Gastrocnemius medialis (tissue), 4 donors: ENCODE measurements at regions not wholly inside any gene's neighbourhood (a gene's known extent, or its start where the extent isn't known, plus 50 kb on each side); places are given as distances from the start of the nearest gene placed in this dataset.

ENCODE experiments used
- ATAC-seq, 2 donors: fragments of 150-250 bp; one replicate each; pipeline ENCODE4 v1.9.1; 2016
- DNase-seq, 2 donors: peaks; one replicate each; pipeline ENCODE4 v3.0.0-alpha.2; 2019
- H3K27ac ChIP-seq, 4 donors: fragments of 200-600 bp; sonication (generic); 1 replicate in 1 of 4; 2 replicates in 3 of 4; pipeline ENCODE4 v1.5.1; 2016 to 2018; ENCODE audit warnings: mild to moderate bottlenecking in 2 of 4, moderate library complexity in 1 of 4
- H3K27me3 ChIP-seq, 3 donors: fragments of 200-600 bp; sonication (generic) in 2 of 3; 1 replicate in 1 of 3; 2 replicates in 2 of 3; pipeline versions ENCODE4 v1.5.1 to v1.6.0; 2016 to 2019; ENCODE audit warnings: mild to moderate bottlenecking in 1 of 3, moderate library complexity in 1 of 3
- H3K36me3 ChIP-seq, 2 donors: fragments of 200-600 bp; sonication (generic) in 1 of 2; one replicate each; pipeline ENCODE4 v1.5.1; 2017 to 2018
- H3K4me1 ChIP-seq, 2 donors: fragments of 200-600 bp; sonication (generic) in 1 of 2; one replicate each; pipeline ENCODE4 v1.5.1; 2016 to 2017; ENCODE audit warnings: mild to moderate bottlenecking in 2 of 2
- H3K4me3 ChIP-seq, 4 donors: fragments of 200-600 bp; sonication (generic) in 3 of 4; 1 replicate in 1 of 4; 2 replicates in 3 of 4; pipeline ENCODE4 v1.5.1; 2016 to 2019; ENCODE audit warnings: mild to moderate bottlenecking in 2 of 4
- H3K9me3 ChIP-seq, 3 donors: fragments of 200-600 bp; sonication (generic) in 2 of 3; 1 replicate in 1 of 3; 2 replicates in 2 of 3; pipeline ENCODE4 v1.5.1; 2016 to 2019
- POLR2A ChIP-seq, 2 donors: fragments of 450-650 bp; IDR thresholded peaks; one replicate each; pipeline ENCODE4 v1.6.1; 2017; ENCODE audit warnings: antibody characterized with exemption in 2 of 2, mild to moderate bottlenecking in 2 of 2, moderate library complexity in 2 of 2
- in situ Hi-C, 4 donors: fragments of 200-750 bp; cut with MboI; loops; one replicate each; pipeline versions ENCODE4 v1.15.0 to v1.8.0; 2017; ENCODE audit warnings: low sequenced_read_pairs in 4 of 4
- intact Hi-C: fragments of 100-400 bp; cut with DNase I; formaldehyde crosslinking; loops from one replicate; pipeline ENCODE4 v1.15.1; 2023; ENCODE audit warnings: low total_unique reads
- TF ChIP-seq, protein P1 (sequence below), 5 experiments: fragments of 450-650 bp in 3 of 5; fragments of 200-600 bp in 2 of 5; sonication (generic) in 2 of 5; IDR thresholded peaks in 4 of 5; conservative IDR thresholded peaks in 1 of 5; 1 replicate in 4 of 5; 2 replicates in 1 of 5; pipeline ENCODE4 v1.5.1; 2016 to 2019; ENCODE audit warnings: antibody characterized with exemption in 5 of 5, mild to moderate bottlenecking in 3 of 5, moderate library complexity in 3 of 5

DNA sequence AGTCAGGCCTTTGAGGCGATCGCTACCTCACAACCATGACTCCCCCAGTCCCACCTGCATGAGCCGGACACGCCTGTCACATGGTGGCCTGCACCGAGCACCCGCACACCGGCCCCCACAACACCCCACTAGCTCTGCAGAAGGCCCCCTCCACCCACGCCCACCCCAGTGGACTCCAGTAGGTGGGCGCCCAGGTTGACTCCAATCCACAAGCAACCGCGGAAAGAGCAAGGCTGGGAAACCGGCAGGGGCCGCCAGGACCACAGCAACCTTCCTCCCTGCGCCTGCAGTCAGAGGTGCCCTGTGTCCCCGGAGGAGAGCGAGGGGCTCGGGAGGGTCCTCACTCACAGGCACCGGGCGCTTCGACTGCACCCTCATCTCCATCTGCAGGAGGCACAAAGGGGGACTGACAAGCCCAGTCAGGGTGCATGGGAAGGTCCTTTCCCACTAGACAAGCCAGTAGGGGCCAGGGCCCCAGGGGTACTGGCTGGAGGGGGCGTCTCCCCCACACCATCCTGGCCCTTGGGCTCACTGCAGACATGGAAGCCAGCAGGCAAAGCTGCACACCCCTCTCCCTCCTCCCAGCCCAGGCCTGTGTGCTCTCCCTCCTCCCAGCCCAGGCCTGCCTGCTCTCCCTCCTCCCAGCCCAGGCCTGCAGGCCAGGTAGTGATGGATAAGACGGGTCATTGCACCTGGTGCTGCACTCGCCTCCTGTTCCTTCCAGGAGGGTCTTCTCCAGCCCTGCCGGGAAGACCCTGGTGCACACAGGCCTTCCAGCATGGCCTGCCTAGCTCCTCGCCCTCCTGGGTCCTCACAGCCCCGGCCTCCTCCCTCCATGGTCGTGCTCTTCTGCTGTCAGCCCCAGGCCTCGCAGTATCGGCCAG lies 137.2 kb downstream of the DLL1 start:
- no peaks in the 10 kb centered on the region for H3K27me3 ChIP-seq
- TF ChIP-seq POLR2A (IDR thresholded peaks at IDR 0.05), result no peak
- TF ChIP-seq, protein P1, sequence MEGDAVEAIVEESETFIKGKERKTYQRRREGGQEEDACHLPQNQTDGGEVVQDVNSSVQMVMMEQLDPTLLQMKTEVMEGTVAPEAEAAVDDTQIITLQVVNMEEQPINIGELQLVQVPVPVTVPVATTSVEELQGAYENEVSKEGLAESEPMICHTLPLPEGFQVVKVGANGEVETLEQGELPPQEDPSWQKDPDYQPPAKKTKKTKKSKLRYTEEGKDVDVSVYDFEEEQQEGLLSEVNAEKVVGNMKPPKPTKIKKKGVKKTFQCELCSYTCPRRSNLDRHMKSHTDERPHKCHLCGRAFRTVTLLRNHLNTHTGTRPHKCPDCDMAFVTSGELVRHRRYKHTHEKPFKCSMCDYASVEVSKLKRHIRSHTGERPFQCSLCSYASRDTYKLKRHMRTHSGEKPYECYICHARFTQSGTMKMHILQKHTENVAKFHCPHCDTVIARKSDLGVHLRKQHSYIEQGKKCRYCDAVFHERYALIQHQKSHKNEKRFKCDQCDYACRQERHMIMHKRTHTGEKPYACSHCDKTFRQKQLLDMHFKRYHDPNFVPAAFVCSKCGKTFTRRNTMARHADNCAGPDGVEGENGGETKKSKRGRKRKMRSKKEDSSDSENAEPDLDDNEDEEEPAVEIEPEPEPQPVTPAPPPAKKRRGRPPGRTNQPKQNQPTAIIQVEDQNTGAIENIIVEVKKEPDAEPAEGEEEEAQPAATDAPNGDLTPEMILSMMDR (IDR thresholded peaks at IDR 0.05 in 4 of 5, conservative IDR thresholded peaks at IDR 0.05 in 1 of 5), result no peak
- peak overlapping the region in 3 of 4 donors; percentile 72 to 80 (median 75) for H3K27ac ChIP-seq
- ATAC-seq, result no peak
- H3K36me3 ChIP-seq, result no peaks in the 10 kb centered on the region
- no peak for DNase-seq
- in situ Hi-C loops (no loop called here), intact Hi-C loops (no loop called here)
- H3K4me3 ChIP-seq, result no peak overlapping the region
- H3K9me3 ChIP-seq, result no peaks in the 10 kb centered on the region
- peaks cover 10 to 17% of the 10 kb centered on the region in 2 donors for H3K4me1 ChIP-seq

DNA sequence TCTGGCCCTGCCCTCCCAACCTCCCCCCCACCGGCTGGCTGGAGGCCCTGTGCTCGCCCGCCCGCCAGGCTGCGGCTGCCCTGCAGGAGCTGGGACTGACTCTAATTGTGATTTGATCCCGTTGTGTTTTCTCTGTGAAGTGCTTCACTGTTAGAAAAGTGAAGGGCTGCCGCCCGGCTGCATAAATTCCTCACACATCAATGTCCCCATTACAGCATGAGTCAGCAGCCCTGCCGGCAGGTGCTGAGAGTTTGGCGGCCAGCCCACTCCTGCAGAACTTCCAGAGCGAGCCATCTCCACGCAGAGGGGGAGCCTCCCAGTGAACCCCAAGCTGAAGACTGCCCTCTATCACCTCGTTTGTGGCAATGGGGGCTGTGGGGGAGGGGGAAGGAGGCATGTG lies 137.9 kb downstream of the DLL1 start:
- Histone ChIP-seq H3K9me3 (no peaks in the 10 kb centered on the region), H3K4me3 (peak overlapping the region in 3 of 4 donors; percentile 9 to 21 (median 20)), H3K4me1 (peaks cover 10 to 17% of the 10 kb centered on the region in 2 donors), H3K27ac (peak overlapping the region; percentile 54 to 80 (median 74)), H3K36me3 (no peaks in the 10 kb centered on the region), H3K27me3 (no peaks in the 10 kb centered on the region)
- intact Hi-C loops (no loop called here), in situ Hi-C loops (no loop called here)
- ATAC-seq (peak; percentile 57 to 71), DNase-seq (peak; percentile 51 to 58)
- TF ChIP-seq, protein P1 (IDR thresholded peaks at IDR 0.05 in 4 of 5, conservative IDR thresholded peaks at IDR 0.05 in 1 of 5), result no peak
- no peak for TF ChIP-seq POLR2A (IDR thresholded peaks at IDR 0.05)

DNA sequence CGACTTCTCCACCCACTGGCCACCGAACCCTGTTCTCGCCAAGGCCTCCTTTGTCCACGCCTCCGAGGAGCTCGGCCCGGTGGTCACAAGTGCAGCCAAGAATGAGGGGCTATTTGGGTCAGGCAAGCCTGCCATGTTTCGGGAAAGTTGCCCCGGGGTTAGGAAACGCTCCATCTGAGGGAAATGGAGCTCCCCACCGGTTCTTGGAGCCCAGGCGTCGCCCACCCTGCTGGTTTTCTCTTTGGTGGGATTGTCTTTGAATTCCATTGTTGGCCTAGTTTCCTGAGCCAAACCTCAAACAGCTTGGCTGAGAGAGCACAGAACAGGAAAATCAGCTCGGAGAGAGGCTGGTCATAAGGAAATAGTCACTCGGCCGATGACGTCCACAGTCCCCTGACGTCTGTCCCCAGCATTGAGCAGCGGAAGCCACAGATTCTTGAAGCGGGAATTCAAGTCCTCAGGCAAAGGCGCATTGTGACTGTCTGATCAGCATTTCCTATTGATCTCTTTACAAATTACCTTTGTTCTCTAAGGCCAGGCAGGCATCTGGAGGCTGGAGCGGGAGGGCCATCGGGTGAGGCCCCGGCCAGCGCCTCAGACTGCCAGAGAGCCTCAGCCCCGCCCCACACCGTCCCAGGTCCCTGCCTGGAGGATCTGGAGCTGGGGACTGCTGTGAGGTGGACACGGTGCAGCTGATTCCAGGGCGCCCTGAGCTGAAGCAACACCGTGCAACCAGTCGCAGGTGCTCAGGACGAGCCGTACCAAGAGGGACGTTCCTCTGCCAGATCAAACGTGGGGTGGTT lies 138.6 kb downstream of the DLL1 start:
- no peaks in the 10 kb centered on the region for H3K27me3 ChIP-seq

DNA sequence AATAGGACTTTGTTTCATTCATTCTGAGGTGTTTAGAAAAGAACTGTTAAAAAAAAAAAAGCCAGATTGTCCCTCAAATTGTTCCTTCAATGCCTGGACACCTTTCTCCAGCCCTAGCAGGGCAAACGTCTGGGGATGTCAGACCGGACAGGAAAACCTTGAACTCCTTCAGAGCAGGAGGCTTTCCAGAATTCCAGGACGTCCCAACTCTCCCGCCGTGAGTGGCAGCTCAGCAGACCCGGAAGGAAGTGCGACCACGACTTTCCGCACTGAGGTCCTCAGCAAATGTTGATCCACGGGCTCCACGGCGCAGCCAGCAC lies 139.1 kb downstream of the DLL1 start:
- intact Hi-C loops (no loop called here), in situ Hi-C loops (no loop called here)
- no peaks in the 10 kb centered on the region for H3K27me3 ChIP-seq
- H3K4me3 ChIP-seq, result peak overlapping the region in 1 of 4 donors; percentile 17
- TF ChIP-seq, protein P1 (IDR thresholded peaks at IDR 0.05 in 4 of 5, conservative IDR thresholded peaks at IDR 0.05 in 1 of 5), result no peak
- no peak for TF ChIP-seq POLR2A (IDR thresholded peaks at IDR 0.05)
- ATAC-seq, result no peak
- peaks cover 13 to 24% of the 10 kb centered on the region in 2 donors for H3K4me1 ChIP-seq
- H3K36me3 ChIP-seq, result no peaks in the 10 kb centered on the region
- DNase-seq, result no peak
- H3K27ac ChIP-seq, result peak overlapping the region; percentile 66 to 80 (median 72)
- no peaks in the 10 kb centered on the region for H3K9me3 ChIP-seq

More for the DNA sequence above, 138.6 kb downstream of the DLL1 start:
- Histone ChIP-seq H3K4me3 (peak overlapping the region; percentile 9 to 21 (median 18)), H3K9me3 (no peaks in the 10 kb centered on the region), H3K27ac (peak overlapping the region; percentile 66 to 80 (median 74)), H3K36me3 (no peaks in the 10 kb centered on the region), H3K4me1 (peaks cover 13 to 22% of the 10 kb centered on the region in 2 donors)
- DNase-seq, result peak in 1 of 2 donors; percentile 34
- in situ Hi-C loops (no loop called here), intact Hi-C loops (no loop called here)
- ATAC-seq, result peak; percentile 59 to 67
- TF ChIP-seq, protein P1 (IDR thresholded peaks at IDR 0.05 in 4 of 5, conservative IDR thresholded peaks at IDR 0.05 in 1 of 5), result no peak
- TF ChIP-seq POLR2A (IDR thresholded peaks at IDR 0.05), result peak; percentile 8 to 43
